ENCODE measurements at regions not wholly inside any gene's neighbourhood (a gene's known extent, or its start where the extent isn't known, plus 50 kb on each side); places are given as distances from the start of the nearest gene placed in this dataset.
"Not testable (repeated sequence)": the region's sequence is repeated elsewhere in the genome, so short reads cannot be mapped to it uniquely, and the experiment has no call there.

- DNase-seq (ENCODE audit: insufficient read length, low spot score) (no peak), FAIRE-seq (no peak)
Observed at GRCh38 chr4:66766557-66766956, 778.7 kb downstream of the CENPC start.

GRCh38 chr4:66750273-66750672, 795.0 kb downstream of the CENPC start:
- peak; percentile 8 for DNase-seq (ENCODE audit: insufficient read length, low spot score)
- no peak for FAIRE-seq

GRCh38 chr4:66746918-66747317, 798.4 kb downstream of the CENPC start:
- not testable (repeated sequence) for FAIRE-seq; DNase-seq (ENCODE audit: insufficient read length, low spot score)

- FAIRE-seq = no peak
Observed at GRCh38 chr4:66741081-66741480, 804.2 kb downstream of the CENPC start.

GRCh38 chr4:66736606-66737005, 808.7 kb downstream of the CENPC start:
- no peak for FAIRE-seq
- DNase-seq (ENCODE audit: insufficient read length, low spot score) = no peak

More at GRCh38 chr4:66741081-66741480, 804.2 kb downstream of the CENPC start:
- DNase-seq (ENCODE audit: insufficient read length, low spot score) = peak; percentile 24

GRCh38 chr4:66728280-66728679, 817.0 kb downstream of the CENPC start:
- FAIRE-seq = no peak
- no peak for DNase-seq (ENCODE audit: insufficient read length, low spot score)

- FAIRE-seq; DNase-seq (ENCODE audit: insufficient read length, low spot score): not testable (repeated sequence)
Observed at GRCh38 chr4:66712301-66712921, 832.9 kb downstream of the CENPC start.

- DNase-seq (ENCODE audit: insufficient read length, low spot score) (no peak), FAIRE-seq (no peak)
Observed at GRCh38 chr4:66704243-66704642, 841.1 kb downstream of the CENPC start.

- DNase-seq (ENCODE audit: insufficient read length, low spot score) (no peak), FAIRE-seq (no peak)
Observed at GRCh38 chr4:66694739-66695138, 850.6 kb downstream of the CENPC start.

GRCh38 chr4:66693694-66694093, 851.6 kb downstream of the CENPC start:
- no peak for DNase-seq (ENCODE audit: insufficient read length, low spot score)
- FAIRE-seq = no peak

- DNase-seq (ENCODE audit: insufficient read length, low spot score) (no peak), FAIRE-seq (no peak)
Observed at GRCh38 chr4:66691101-66691500, 854.2 kb downstream of the CENPC start.

- DNase-seq (ENCODE audit: insufficient read length, low spot score) (peak; percentile 13), FAIRE-seq (no peak)
Observed at GRCh38 chr4:66688674-66689073, 856.6 kb downstream of the CENPC start.

- no peak for DNase-seq (ENCODE audit: insufficient read length, low spot score)
- FAIRE-seq = no peak
Observed at GRCh38 chr4:66687459-66687858, 857.8 kb downstream of the CENPC start.

GRCh38 chr4:66681962-66682361, 863.3 kb downstream of the CENPC start:
- FAIRE-seq (no peak), DNase-seq (ENCODE audit: insufficient read length, low spot score) (no peak)

- FAIRE-seq (no peak), DNase-seq (ENCODE audit: insufficient read length, low spot score) (no peak)
Observed at GRCh38 chr4:66667249-66667648, 878.1 kb downstream of the CENPC start.

GRCh38 chr4:66662620-66663019, 882.7 kb downstream of the CENPC start:
- FAIRE-seq (no peak), DNase-seq (ENCODE audit: insufficient read length, low spot score) (no peak)

GRCh38 chr4:66658809-66659208, 886.5 kb downstream of the CENPC start:
- no peak for DNase-seq (ENCODE audit: insufficient read length, low spot score)
- FAIRE-seq = no peak

GRCh38 chr4:66655505-66655904, 889.8 kb downstream of the CENPC start:
- no peak for DNase-seq (ENCODE audit: insufficient read length, low spot score)
- FAIRE-seq = no peak

- DNase-seq (ENCODE audit: insufficient read length, low spot score) (no peak), FAIRE-seq (no peak)
Observed at GRCh38 chr4:66653937-66654336, 891.4 kb downstream of the CENPC start.

- no peak for FAIRE-seq
- DNase-seq (ENCODE audit: insufficient read length, low spot score) = no peak
Observed at GRCh38 chr4:66649236-66649635, 896.1 kb downstream of the CENPC start.

GRCh38 chr4:66647926-66648325, 897.4 kb downstream of the CENPC start:
- FAIRE-seq = no peak

GRCh38 chr4:66647476-66647875, 897.8 kb downstream of the CENPC start:
- DNase-seq (ENCODE audit: insufficient read length, low spot score) (no peak), FAIRE-seq (no peak)

More at GRCh38 chr4:66647926-66648325, 897.4 kb downstream of the CENPC start:
- no peak for DNase-seq (ENCODE audit: insufficient read length, low spot score)
